Naive thymus-derived CD8-positive, alpha-beta T cell (primary cell): ENCODE measurements at regions not wholly inside any gene's neighbourhood (a gene's known extent, or its start where the extent isn't known, plus 50 kb on each side); places are given as distances from the start of the nearest gene placed in this dataset.
"Not testable (repeated sequence)": the region's sequence is repeated elsewhere in the genome, so short reads cannot be mapped to it uniquely, and the experiment has no call there.

Experiments
- ATAC-seq, 2 donors: fragments of 150-1000 bp; cut with Tn5 transposase in 1 of 2; sonication (Bioruptor Pico), chemical (Tn5 transposase) in 1 of 2; 1 replicate in 1 of 2; 2 replicates in 1 of 2; pipeline ENCODE4 v1.10.0; 2021; ENCODE audit warnings: mild to moderate bottlenecking in 2 of 2, moderate library complexity in 2 of 2
- POLR2A ChIA-PET: fragments of 350-600 bp; sonication (Branson Sonifier 250); formaldehyde crosslinking; loops from one replicate; lab custom pipeline; 2021; ENCODE audit warnings: antibody characterized with exemption; lab: Charles Lee
- DNase-seq, 10 donors: peaks; one replicate each; pipeline versions ENCODE4 v3.0.0 to v3.0.0-alpha.2; 2020 to 2022
- H3K27ac Mint-ChIP-seq, 10 donors: one replicate each; pipeline ENCODE4 v1.8.0; 2020 to 2022; ENCODE audit warnings: mild to moderate bottlenecking in 10 of 10, mixed read lengths in 10 of 10, moderate library complexity in 4 of 10, inconsistent platforms in 1 of 10
- H3K27me3 Mint-ChIP-seq, 5 donors: one replicate each; pipeline ENCODE4 v1.8.0; 2021 to 2022; ENCODE audit warnings: mixed read lengths in 5 of 5
- H3K36me3 Mint-ChIP-seq, 3 donors: one replicate each; pipeline ENCODE4 v1.8.0; 2020 to 2022; ENCODE audit warnings: mixed read lengths in 3 of 3, mild to moderate bottlenecking in 2 of 3, inconsistent platforms in 1 of 3
- H3K4me1 Mint-ChIP-seq, 4 donors: one replicate each; pipeline ENCODE4 v1.8.0; 2021 to 2022; ENCODE audit warnings: mixed read lengths in 4 of 4
- H3K4me3 Mint-ChIP-seq, 10 donors: one replicate each; pipeline ENCODE4 v1.8.0; 2020 to 2022; ENCODE audit warnings: mild to moderate bottlenecking in 10 of 10, mixed read lengths in 10 of 10, moderate library complexity in 6 of 10, inconsistent platforms in 1 of 10
- H3K9me3 Mint-ChIP-seq, 9 donors: one replicate each; pipeline ENCODE4 v1.8.0; 2020 to 2022; ENCODE audit warnings: mixed read lengths in 9 of 9, mild to moderate bottlenecking in 3 of 9, inconsistent platforms in 1 of 9, moderate library complexity in 1 of 9

DNA sequence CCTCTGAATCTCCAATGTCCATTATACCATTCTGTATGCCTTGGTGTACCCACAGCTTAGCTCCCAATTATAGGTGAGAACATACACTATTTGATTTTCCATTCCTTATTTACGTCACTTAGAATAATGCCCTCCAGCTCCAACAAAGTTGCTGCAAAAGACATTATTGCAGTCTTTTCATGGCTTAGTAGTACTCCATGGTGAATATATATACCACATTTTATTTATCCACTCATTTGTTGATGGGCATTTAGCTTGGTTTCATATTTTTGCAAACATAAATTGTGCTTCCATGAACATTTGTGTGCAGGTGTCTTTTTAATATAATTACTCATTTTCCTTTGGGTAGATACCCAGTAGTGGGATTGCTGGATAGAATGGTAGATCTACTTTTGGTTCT, 374.1 kb upstream of the HTR1E start:
- no peaks in the 10 kb centered on the region for H3K36me3 Mint-ChIP-seq
- H3K9me3 Mint-ChIP-seq = peaks cover 0 to 25% (median 15%) of the 10 kb centered on the region in 9 donors
- H3K4me1 Mint-ChIP-seq = no peaks in the 10 kb centered on the region
- DNase-seq = no peak
- no peak overlapping the region for H3K27ac Mint-ChIP-seq
- no peak overlapping the region for H3K4me3 Mint-ChIP-seq
- no peaks in the 10 kb centered on the region for H3K27me3 Mint-ChIP-seq
- POLR2A ChIA-PET = no interaction called here
- ATAC-seq = no peak

DNA sequence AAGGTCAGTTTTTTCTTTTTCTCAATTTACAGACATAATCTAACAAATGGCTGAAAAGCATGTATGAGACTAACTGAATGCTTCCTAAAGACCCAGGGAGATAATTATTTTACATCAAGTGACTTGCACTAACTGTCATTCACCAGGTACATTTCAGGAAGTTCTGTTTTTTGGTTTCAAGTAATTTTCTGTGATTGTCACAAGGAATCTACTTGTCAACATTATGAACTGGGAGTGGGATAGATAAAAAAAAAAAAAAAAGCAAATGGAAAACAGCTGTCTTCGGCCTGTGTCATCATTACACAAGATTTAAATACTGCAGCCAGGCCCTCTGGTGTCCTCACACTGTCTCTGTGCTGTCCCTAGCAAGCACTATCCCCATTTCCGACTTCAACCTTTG, 379.0 kb upstream of the HTR1E start:
- no peaks in the 10 kb centered on the region for H3K4me1 Mint-ChIP-seq
- POLR2A ChIA-PET = no interaction called here
- H3K4me3 Mint-ChIP-seq = no peak overlapping the region
- H3K36me3 Mint-ChIP-seq = no peaks in the 10 kb centered on the region
- ATAC-seq (no peak), DNase-seq (no peak)
- peaks cover 0 to 12% (median 5%) of the 10 kb centered on the region in 9 donors for H3K9me3 Mint-ChIP-seq
- H3K27me3 Mint-ChIP-seq = no peaks in the 10 kb centered on the region
- H3K27ac Mint-ChIP-seq = no peak overlapping the region

DNA sequence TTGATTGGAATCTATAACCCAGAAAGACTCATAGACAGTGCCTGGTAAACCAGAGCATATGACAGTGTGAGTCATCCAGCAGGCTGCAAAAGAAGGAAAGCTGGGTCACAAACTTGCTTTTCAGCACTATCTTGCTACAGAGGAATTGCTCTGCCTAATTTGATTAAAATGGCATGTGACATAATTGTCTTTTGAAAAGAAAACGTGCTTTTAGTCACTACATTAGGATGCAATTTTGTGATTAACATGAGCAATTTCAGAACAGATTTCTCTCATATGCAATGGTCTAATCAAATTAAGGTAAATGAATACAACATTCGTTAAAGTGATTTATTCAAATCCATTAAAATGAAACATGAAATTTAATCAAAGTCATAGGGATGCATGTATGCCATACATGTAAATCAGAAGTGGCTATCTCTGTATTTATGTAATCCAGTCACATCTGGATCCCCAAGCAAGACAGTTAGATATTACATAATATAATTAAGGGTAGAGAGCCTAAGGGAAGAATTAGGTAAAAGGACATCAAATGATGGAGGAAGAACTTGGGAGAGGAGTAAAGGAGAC, 400.0 kb upstream of the HTR1E start:
- ATAC-seq = no peak
- Mint-ChIP-seq H3K27me3 (no peaks in the 10 kb centered on the region), H3K27ac (no peak overlapping the region)

DNA sequence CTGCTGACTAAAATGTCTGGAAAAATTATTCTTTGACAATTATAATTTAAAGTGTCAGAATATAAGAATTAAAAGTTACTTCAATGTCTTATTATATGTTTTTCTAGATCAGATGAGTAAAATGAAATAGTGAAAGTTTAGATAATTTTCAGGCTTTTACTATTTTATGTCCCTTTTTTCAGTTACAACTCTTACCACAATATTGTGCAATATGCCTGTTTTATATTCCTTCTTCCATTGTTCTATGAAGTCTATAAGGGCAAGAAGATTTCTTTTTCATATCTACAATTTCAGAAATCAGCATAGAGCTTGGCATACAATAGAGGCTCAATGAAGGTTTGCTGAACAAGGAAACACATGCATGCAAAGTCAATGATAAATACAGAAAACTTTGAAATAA, 401.2 kb upstream of the HTR1E start:
- H3K4me1 Mint-ChIP-seq = no peaks in the 10 kb centered on the region
- ATAC-seq (no peak), DNase-seq (no peak)
- POLR2A ChIA-PET = no interaction called here
- no peak overlapping the region for H3K27ac Mint-ChIP-seq
- no peak overlapping the region for H3K4me3 Mint-ChIP-seq
- H3K27me3 Mint-ChIP-seq = no peaks in the 10 kb centered on the region
- H3K36me3 Mint-ChIP-seq = no peaks in the 10 kb centered on the region
- peaks cover 0 to 26% (median 4%) of the 10 kb centered on the region in 9 donors for H3K9me3 Mint-ChIP-seq

More for the DNA sequence above, 400.0 kb upstream of the HTR1E start:
- no peak for DNase-seq
- H3K4me3 Mint-ChIP-seq = no peak overlapping the region
- H3K4me1 Mint-ChIP-seq = no peaks in the 10 kb centered on the region
- POLR2A ChIA-PET = no interaction called here
- H3K36me3 Mint-ChIP-seq = no peaks in the 10 kb centered on the region
- H3K9me3 Mint-ChIP-seq = peaks cover 0 to 30% (median 7%) of the 10 kb centered on the region in 9 donors

DNA sequence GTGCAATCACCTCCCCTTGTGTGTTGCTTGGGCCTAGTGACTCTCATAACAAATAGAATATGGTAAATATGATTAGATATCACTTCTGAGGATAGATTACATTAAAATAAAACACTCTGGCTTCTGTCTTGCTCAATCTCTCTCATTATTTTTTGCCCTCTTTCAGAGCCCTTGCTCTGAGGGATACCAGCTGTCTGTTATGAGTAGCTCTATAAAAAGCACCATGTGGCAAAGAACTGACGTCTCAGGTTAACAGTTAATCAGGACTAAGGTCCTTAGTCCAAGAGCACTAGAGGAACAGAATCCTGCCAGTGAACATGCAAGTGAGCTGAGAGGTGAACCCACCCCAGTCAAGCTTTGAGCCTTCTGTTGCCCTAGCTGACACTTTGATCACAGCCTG, 402.2 kb upstream of the HTR1E start:
- H3K4me1 Mint-ChIP-seq = no peaks in the 10 kb centered on the region
- POLR2A ChIA-PET = no interaction called here
- no peaks in the 10 kb centered on the region for H3K36me3 Mint-ChIP-seq

DNA sequence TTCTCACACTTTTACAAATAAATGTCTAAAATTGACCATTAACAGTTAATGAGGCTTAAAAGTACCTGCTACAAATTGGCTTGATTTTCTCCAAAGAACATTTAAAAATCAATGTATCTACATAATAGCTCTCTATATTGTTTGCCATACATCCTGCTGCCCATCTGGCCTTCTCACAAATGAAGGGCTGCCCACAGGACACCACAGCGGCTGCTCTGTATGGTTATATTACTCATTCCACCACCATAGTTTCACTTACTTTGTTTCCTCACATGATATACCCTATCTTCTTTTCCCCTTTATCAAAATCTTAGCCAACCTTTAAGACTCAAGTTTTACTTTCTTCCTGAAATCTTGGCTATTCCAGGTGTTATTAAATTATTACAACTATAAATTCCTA, 407.7 kb upstream of the HTR1E start:
- POLR2A ChIA-PET = no interaction called here
- Mint-ChIP-seq H3K27me3 (no peaks in the 10 kb centered on the region), H3K4me3 (no peak overlapping the region), H3K36me3 (peaks cover 0 to 9% (median 0%) of the 10 kb centered on the region in 3 donors), H3K9me3 (peaks cover 3 to 21% (median 13%) of the 10 kb centered on the region in 9 donors), H3K4me1 (no peaks in the 10 kb centered on the region), H3K27ac (no peak overlapping the region)
- DNase-seq (no peak), ATAC-seq (no peak)

More for the DNA sequence above, 402.2 kb upstream of the HTR1E start:
- Mint-ChIP-seq H3K4me3 (no peak overlapping the region), H3K27ac (no peak overlapping the region), H3K9me3 (peaks cover 0 to 16% (median 4%) of the 10 kb centered on the region in 9 donors), H3K27me3 (no peaks in the 10 kb centered on the region)
- DNase-seq (no peak), ATAC-seq (no peak)

DNA sequence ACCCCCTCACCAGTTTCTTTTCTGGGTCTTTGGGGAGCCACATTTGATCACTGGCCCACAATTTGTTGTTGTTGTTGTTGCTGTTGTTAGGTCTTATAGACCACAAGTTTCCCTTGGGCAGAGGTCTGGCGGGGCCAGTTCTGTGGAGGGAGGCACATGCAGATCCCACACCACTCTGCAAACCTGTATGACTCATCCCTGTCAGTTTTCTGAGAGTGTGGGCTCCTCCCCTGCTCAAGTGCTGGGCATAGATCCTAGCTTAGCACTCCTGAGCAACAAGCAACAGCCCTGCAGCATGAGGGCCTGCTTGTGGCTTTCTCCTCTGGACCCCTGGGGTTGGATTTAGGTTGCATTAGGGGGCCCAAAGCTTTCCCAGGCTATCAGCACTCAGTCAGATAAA, 411.1 kb upstream of the HTR1E start:
- H3K4me1 Mint-ChIP-seq = no peaks in the 10 kb centered on the region
- POLR2A ChIA-PET = no interaction called here
- H3K4me3 Mint-ChIP-seq = no peak overlapping the region
- DNase-seq (no peak), ATAC-seq (no peak)
- H3K9me3 Mint-ChIP-seq = peaks cover 3 to 35% (median 22%) of the 10 kb centered on the region in 9 donors
- H3K36me3 Mint-ChIP-seq = peaks cover 0 to 14% (median 0%) of the 10 kb centered on the region in 3 donors
- no peaks in the 10 kb centered on the region for H3K27me3 Mint-ChIP-seq
- no peak overlapping the region for H3K27ac Mint-ChIP-seq

DNA sequence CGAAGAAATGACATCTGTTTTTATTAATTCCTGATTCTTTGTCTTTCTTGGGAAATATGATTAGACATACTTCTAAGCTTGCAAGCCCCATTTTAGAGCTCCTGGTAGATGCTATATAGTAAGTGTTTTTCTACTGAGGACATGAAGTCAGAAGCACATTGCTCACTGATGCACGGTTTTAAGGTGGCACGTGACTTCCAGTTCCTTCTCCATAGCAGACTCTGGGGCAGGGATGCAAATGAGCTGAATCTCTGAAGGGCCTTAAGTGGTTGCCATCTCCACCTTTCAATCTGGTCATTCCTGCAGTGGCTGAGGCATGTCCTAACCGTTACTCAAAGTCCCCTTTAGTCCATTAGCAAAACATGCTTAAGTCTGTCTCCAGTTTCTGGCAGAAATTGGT, 421.2 kb upstream of the HTR1E start:
- Mint-ChIP-seq H3K36me3 (no peaks in the 10 kb centered on the region), H3K9me3 (peaks cover 0 to 24% (median 2%) of the 10 kb centered on the region in 9 donors), H3K27me3 (no peaks in the 10 kb centered on the region), H3K4me1 (no peaks in the 10 kb centered on the region), H3K27ac (no peak overlapping the region), H3K4me3 (no peak overlapping the region)
- no peak for ATAC-seq
- DNase-seq = no peak
- POLR2A ChIA-PET = no interaction called here

DNA sequence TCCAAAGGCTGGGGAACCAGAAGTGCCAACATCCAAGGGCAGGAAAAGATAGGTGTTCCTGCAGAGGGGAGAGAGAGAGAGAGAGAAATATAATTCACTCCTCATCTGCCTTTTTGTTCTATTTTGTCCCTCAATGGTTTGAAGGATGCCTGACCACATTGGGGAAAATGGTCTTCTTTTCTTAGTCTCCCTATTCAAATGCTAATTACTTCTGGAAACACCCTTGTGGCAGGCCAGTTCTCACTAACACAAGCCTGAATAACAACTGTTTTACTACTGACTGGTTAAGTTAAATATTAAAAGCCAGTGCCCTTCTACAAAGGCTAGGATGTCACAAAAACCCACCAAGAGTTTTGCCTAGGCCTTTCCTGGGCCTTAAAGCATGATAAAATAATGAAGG, 425.4 kb upstream of the HTR1E start:
- Mint-ChIP-seq H3K27ac (no peak overlapping the region), H3K4me3 (no peak overlapping the region), H3K27me3 (no peaks in the 10 kb centered on the region), H3K36me3 (no peaks in the 10 kb centered on the region), H3K4me1 (no peaks in the 10 kb centered on the region), H3K9me3 (peaks cover 1 to 25% (median 12%) of the 10 kb centered on the region in 9 donors)
- POLR2A ChIA-PET = no interaction called here
- no peak for DNase-seq
- ATAC-seq = no peak

DNA sequence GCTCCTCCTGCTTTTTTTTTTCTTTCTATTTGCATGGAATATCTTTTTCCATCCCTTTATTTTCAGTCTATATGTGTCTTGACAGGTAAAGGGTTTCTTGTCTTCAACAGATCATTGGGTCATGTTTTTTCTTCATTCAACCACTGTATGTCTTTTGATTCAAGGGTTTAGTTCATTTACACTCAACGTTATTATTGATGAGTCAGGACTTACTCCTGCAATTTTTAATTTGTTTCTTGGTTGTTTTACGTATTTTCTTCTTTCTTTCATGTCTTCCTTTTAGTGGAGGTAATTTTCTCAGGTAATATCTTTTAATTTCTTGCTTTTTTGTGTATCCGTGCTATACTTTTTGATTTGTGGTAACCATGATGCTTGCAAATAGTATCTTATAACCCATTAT, 429.1 kb upstream of the HTR1E start:
- DNase-seq (no peak), ATAC-seq (no peak)
- H3K27me3 Mint-ChIP-seq = no peaks in the 10 kb centered on the region
- no peak overlapping the region for H3K27ac Mint-ChIP-seq
- no peaks in the 10 kb centered on the region for H3K36me3 Mint-ChIP-seq
- POLR2A ChIA-PET = no interaction called here
- H3K4me1 Mint-ChIP-seq = no peaks in the 10 kb centered on the region
- H3K9me3 Mint-ChIP-seq = peaks cover 2 to 34% (median 12%) of the 10 kb centered on the region in 9 donors
- H3K4me3 Mint-ChIP-seq = no peak overlapping the region

DNA sequence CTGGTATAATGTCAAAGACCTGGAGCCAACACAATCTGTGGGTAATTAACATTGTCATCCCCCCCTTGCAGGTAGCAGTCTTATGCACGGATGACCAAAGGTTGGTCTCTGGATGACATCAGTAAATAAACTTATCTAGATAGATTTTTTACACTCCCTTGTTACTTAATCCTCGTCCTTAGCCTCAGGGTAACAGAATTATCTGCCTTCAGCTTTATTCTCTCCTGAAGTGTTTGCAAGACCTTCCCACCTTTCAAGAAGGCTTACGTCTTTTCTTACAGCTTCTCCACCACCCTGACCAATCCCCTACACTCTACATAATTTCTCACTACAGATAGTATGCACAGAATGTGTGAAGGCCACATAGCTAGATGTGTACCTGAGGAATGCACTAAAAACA, 434.8 kb upstream of the HTR1E start:
- ATAC-seq (no peak), DNase-seq (no peak)
- Mint-ChIP-seq H3K4me1 (no peaks in the 10 kb centered on the region), H3K27ac (no peak overlapping the region), H3K4me3 (no peak overlapping the region), H3K9me3 (peaks cover 0 to 30% (median 9%) of the 10 kb centered on the region in 9 donors), H3K27me3 (no peaks in the 10 kb centered on the region), H3K36me3 (peaks cover 0 to 4% (median 0%) of the 10 kb centered on the region in 3 donors)
- POLR2A ChIA-PET = no interaction called here

DNA sequence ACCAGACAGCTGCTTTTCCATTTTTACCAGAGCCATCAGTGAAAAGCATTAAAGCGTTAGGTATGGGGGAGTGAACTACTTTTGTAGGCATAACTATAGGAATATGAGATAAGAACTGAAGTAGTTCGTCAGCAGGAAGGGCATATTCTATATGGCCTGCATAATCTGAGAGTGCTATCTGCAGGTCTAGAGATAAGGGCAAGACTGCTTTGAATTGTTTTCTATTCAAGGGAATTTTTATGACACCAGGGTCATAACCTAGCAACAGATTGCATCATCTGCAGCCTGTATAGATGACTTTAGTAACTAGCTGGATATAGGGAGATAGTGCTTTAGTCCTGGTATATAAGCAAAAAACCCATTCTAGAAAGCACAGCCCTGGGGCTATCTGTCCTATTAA, 437.3 kb upstream of the HTR1E start:
- Mint-ChIP-seq H3K9me3 (peaks cover 0 to 52% (median 14%) of the 10 kb centered on the region in 9 donors), H3K4me3 (no peak overlapping the region), H3K27me3 (no peaks in the 10 kb centered on the region), H3K36me3 (peaks cover 0 to 4% (median 0%) of the 10 kb centered on the region in 3 donors), H3K4me1 (no peaks in the 10 kb centered on the region), H3K27ac (no peak overlapping the region)
- no peak for DNase-seq
- POLR2A ChIA-PET = no interaction called here
- ATAC-seq = no peak

DNA sequence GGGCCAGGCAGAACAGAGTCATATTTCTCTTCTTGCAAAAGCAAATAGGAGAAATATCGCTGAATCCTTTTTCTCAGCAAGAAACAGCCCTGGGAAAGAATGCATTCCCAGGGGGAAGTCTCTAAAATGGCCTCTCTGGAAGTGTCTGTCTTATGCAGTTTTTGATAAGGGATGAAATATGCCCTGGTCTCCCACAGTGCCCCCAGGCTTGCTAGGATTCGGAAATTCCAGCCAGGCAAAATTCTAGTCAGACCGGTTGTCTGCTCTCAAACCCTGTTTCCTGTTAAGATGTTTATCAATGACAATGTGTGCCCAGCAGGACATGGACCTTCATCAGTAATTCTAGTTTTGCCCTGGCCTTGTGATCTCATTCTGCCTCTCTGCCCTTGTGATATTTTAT, 448.3 kb upstream of the HTR1E start:
- H3K4me1 Mint-ChIP-seq, H3K27me3 Mint-ChIP-seq, H3K27ac Mint-ChIP-seq, H3K36me3 Mint-ChIP-seq, POLR2A ChIA-PET, DNase-seq, H3K4me3 Mint-ChIP-seq, ATAC-seq: not testable (repeated sequence)
- H3K9me3 Mint-ChIP-seq = peaks cover 6 to 34% (median 12%) of the 10 kb centered on the region in 9 donors

DNA sequence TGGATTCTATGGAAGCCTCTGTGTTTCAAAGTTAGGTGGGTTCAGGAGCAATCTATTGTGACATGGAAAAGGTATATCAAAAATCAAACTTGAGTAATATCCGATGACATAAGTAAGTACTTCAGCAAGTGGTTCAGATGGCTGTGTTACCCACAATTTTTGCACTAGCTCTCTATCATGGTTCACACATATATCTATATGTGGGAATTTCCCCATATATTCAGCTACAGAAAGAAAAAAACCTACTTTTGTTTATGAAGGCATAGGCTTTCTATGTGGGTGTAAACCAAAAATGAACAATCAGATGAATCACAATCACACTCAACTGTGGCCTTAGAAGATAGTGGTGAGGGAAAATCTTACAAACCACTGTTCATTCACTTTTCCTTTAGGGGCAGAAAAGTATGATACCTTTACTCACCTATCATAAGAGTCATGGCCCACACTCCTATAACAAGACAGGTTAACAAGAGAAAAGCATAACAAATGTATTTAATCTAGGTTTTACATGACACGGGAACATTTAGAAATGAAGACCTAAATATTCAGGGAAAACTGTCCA, 449.6 kb upstream of the HTR1E start:
- no peaks in the 10 kb centered on the region for H3K27me3 Mint-ChIP-seq

More for the DNA sequence above, 449.6 kb upstream of the HTR1E start:
- Mint-ChIP-seq H3K4me1 (no peaks in the 10 kb centered on the region), H3K9me3 (peaks cover 2 to 21% (median 12%) of the 10 kb centered on the region in 9 donors), H3K4me3 (no peak overlapping the region), H3K36me3 (no peaks in the 10 kb centered on the region), H3K27ac (no peak overlapping the region)
- DNase-seq (no peak), ATAC-seq (no peak)
- POLR2A ChIA-PET = no interaction called here
